PC-9 (cell line): ENCODE measurements at regions not wholly inside any gene's neighbourhood (a gene's known extent, or its start where the extent isn't known, plus 50 kb on each side); places are given as distances from the start of the nearest gene placed in this dataset.

Source experiments
- EZH2 ChIP-seq: fragments of 200-600 bp; sonication (generic); IDR thresholded peaks from 2 replicates; pipeline ENCODE4 v1.8.0; 2017; ENCODE audit warnings: antibody characterized with exemption, low read depth
- TF ChIP-seq, protein P1 (sequence below): fragments of 200-600 bp; sonication (generic); conservative IDR thresholded peaks from 2 replicates; pipeline ENCODE4 v1.6.1; 2017; ENCODE audit warnings: mixed run types, antibody characterized with exemption, mild to moderate bottlenecking, moderate library complexity

DNA sequence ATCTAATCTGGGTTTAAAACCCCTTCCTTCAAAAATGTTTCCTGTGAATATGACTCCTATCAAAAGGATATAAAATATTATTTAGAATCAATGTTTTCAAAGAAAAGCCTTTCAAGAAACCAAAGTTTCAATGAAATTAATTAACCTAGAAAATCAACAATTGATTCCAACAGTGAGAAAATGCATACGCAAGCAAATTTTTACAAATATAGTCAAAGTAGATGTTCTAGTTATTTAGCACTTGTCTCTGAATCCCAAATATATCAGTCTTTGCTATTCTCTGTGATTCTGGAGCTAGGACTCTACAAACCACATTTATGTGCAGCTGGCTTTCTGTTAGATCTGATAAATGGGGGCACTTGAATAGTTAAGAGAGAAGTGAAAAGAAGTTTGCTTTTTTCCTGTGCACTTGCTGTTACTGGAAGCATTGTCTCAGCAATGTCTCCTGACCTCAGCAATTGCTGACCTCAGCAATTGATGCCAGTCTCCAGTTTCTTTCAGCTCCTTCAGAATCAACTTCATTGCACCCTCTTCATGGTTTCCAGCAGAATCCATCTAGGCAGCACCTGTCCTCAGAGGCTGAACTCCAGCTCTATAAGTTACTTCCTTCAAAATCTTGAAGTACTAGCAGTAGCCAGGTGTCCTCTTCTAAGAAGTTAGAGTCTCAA is 879.9 kb upstream of the LRRN3 start:
- TF ChIP-seq, protein P1, sequence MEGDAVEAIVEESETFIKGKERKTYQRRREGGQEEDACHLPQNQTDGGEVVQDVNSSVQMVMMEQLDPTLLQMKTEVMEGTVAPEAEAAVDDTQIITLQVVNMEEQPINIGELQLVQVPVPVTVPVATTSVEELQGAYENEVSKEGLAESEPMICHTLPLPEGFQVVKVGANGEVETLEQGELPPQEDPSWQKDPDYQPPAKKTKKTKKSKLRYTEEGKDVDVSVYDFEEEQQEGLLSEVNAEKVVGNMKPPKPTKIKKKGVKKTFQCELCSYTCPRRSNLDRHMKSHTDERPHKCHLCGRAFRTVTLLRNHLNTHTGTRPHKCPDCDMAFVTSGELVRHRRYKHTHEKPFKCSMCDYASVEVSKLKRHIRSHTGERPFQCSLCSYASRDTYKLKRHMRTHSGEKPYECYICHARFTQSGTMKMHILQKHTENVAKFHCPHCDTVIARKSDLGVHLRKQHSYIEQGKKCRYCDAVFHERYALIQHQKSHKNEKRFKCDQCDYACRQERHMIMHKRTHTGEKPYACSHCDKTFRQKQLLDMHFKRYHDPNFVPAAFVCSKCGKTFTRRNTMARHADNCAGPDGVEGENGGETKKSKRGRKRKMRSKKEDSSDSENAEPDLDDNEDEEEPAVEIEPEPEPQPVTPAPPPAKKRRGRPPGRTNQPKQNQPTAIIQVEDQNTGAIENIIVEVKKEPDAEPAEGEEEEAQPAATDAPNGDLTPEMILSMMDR = no peak
- no peak for TF ChIP-seq EZH2
